ENCODE measurements at regions not wholly inside any gene's neighbourhood (a gene's known extent, or its start where the extent isn't known, plus 50 kb on each side); places are given as distances from the start of the nearest gene placed in this dataset.

- no peak for DNase-seq
Observed at GRCh38 chr6:22670605-22671004, 101.2 kb downstream of the HDGFL1 start.

- no peak for DNase-seq
Observed at GRCh38 chr6:22673474-22673873, 104.1 kb downstream of the HDGFL1 start.

- no peak for DNase-seq
Observed at GRCh38 chr6:22680950-22681349, 111.6 kb downstream of the HDGFL1 start.

GRCh38 chr6:22681761-22682160 lies 112.4 kb downstream of the HDGFL1 start:
- DNase-seq: peak; percentile 61

- no peak for DNase-seq
Observed at GRCh38 chr6:22682979-22683378, 113.6 kb downstream of the HDGFL1 start.

- no peak for DNase-seq
Observed at GRCh38 chr6:22690446-22690845, 121.1 kb downstream of the HDGFL1 start.

GRCh38 chr6:22694092-22694724 lies 124.8 kb downstream of the HDGFL1 start:
- peak; percentile 6 for DNase-seq

- DNase-seq: no peak
Observed at GRCh38 chr6:22696481-22696880, 127.1 kb downstream of the HDGFL1 start.

- DNase-seq: no peak
Observed at GRCh38 chr6:22697306-22697705, 127.9 kb downstream of the HDGFL1 start.

- no peak for DNase-seq
Observed at GRCh38 chr6:22699151-22699550, 129.8 kb downstream of the HDGFL1 start.

GRCh38 chr6:22706651-22707050 lies 137.3 kb downstream of the HDGFL1 start:
- no peak for DNase-seq

- DNase-seq: no peak
Observed at GRCh38 chr6:22708469-22708868, 139.1 kb downstream of the HDGFL1 start.

- peak; percentile 18 for DNase-seq
Observed at GRCh38 chr6:22709803-22710202, 140.4 kb downstream of the HDGFL1 start.

- no peak for DNase-seq
Observed at GRCh38 chr6:22716721-22717120, 147.4 kb downstream of the HDGFL1 start.

- no peak for DNase-seq
Observed at GRCh38 chr6:22717915-22718314, 148.5 kb downstream of the HDGFL1 start.

GRCh38 chr6:22722913-22723312 lies 153.5 kb downstream of the HDGFL1 start:
- DNase-seq: no peak

- no peak for DNase-seq
Observed at GRCh38 chr6:22726966-22727365, 157.6 kb downstream of the HDGFL1 start.

GRCh38 chr6:22727710-22728109 lies 158.3 kb downstream of the HDGFL1 start:
- no peak for DNase-seq

- DNase-seq: no peak
Observed at GRCh38 chr6:22732176-22732970, 163.0 kb downstream of the HDGFL1 start.

GRCh38 chr6:22736740-22737139 lies 167.4 kb downstream of the HDGFL1 start:
- DNase-seq: no peak

GRCh38 chr6:22737331-22737730 lies 168.0 kb downstream of the HDGFL1 start:
- DNase-seq: peak; percentile 59

- no peak for DNase-seq
Observed at GRCh38 chr6:22738194-22738593, 168.8 kb downstream of the HDGFL1 start.

GRCh38 chr6:22747571-22747970 lies 178.2 kb downstream of the HDGFL1 start:
- DNase-seq: peak; percentile 33

- DNase-seq: no peak
Observed at GRCh38 chr6:22748681-22749080, 179.3 kb downstream of the HDGFL1 start.
